ENCODE measurements at regions not wholly inside any gene's neighbourhood (a gene's known extent, or its start where the extent isn't known, plus 50 kb on each side); places are given as distances from the start of the nearest gene placed in this dataset.
A peak's percentile ranks its signal among the peaks of the same experiment; 100 is the strongest.
"Not testable (repeated sequence)": the region's sequence is repeated elsewhere in the genome, so short reads cannot be mapped to it uniquely, and the experiment has no call there.

DNA sequence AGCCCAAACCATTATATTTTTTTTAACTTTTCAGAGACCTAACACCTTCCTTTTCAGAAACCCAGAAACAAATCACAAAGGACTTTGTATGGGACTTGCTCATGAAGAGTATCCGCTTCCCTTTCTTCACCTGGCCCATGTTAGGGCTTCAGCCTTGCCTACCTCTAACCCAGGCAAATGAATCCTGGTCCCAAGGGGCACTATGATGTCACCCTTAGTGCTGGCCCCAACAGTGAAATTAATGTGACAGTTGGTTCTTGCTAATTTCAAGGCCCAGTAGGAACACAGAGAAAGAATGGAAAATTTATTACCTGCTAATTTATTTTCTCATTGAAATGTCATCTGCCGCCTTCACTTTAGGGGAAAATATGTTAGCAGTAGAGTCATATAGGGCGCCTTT is 179.8 kb upstream of the NRXN3 start:
- Histone ChIP-seq H3K27me3 (no peaks in the 10 kb centered on the region), H3K4me3 (no peak overlapping the region), H3K9me3 (no peaks in the 10 kb centered on the region), H3K27ac (no peak overlapping the region), H3K36me3 (no peaks in the 10 kb centered on the region), H3K4me1 (no peaks in the 10 kb centered on the region)
- ATAC-seq = no peak
- TF ChIP-seq CTCF (IDR thresholded peaks at IDR 0.05) = no peak
- no peak for DNase-seq
- intact Hi-C loops (cut with DNase I) = no loop called here

DNA sequence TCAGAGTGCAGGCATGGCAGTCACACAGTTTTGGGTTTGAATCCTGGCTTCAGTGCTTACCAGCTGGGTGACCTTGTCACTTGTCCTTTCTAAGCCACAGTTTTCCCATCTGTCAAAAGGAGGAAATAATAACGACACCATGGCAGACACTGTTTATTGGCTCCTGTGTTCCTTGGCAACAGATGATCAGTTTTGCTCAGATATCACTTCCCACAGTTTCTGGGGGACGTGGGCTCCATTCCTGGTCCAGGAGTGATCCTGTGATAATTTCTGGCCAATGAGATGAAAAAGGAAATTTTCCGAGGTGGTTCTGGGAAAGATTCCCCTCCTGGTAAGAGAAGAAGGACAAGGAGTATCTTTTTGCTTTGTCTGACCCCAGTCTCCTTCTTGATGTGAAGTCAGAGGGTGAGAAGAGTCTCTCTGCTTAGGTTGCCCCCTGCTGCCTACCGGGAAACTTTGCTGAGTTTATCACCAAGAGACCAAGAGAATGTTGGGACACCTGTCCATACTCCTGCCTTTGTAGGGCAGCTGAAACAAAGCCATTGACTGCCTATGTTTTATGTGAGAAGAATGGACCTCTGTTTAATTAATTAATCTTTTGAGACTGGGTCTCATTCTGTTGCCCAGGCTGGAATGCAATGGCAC is 178.9 kb upstream of the NRXN3 start:
- H3K9me3 ChIP-seq = no peaks in the 10 kb centered on the region
- no peak overlapping the region for H3K27ac ChIP-seq
- H3K27me3 ChIP-seq = no peaks in the 10 kb centered on the region
- H3K36me3 ChIP-seq = no peaks in the 10 kb centered on the region
- no peaks in the 10 kb centered on the region for H3K4me1 ChIP-seq
- TF ChIP-seq CTCF (IDR thresholded peaks at IDR 0.05) = no peak
- ATAC-seq = no peak
- intact Hi-C loops (cut with DNase I) = no loop called here
- H3K4me3 ChIP-seq = no peak overlapping the region
- DNase-seq = no peak

DNA sequence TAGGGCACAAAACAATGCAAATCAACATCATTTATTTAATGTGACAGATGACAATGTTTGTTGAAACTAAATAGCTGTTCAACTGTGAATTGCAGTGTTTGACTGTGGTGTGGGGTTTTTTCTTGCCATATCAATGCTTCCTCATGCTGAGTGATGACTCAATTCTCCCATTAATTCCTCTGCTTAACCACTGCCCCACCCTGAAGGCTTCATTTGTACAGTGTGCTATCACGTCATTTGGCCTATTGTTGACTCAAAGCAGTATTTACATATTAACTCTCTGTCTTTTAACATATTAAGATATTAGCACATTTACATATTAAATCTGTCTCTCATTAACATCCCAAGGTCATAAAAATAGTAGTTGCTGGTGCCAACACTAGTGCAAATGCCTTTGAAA is 164.8 kb upstream of the NRXN3 start:
- no peak for TF ChIP-seq CTCF (IDR thresholded peaks at IDR 0.05)
- no peak for DNase-seq
- no peaks in the 10 kb centered on the region for H3K4me1 ChIP-seq
- no peak overlapping the region for H3K4me3 ChIP-seq
- H3K36me3 ChIP-seq = no peaks in the 10 kb centered on the region
- H3K27me3 ChIP-seq = no peaks in the 10 kb centered on the region
- peak; percentile 84 for ATAC-seq
- H3K27ac ChIP-seq = no peak overlapping the region
- intact Hi-C loops (cut with DNase I) = no loop called here
- no peaks in the 10 kb centered on the region for H3K9me3 ChIP-seq

GRCh38 chr14:78007160-78007559 is 163.0 kb upstream of the NRXN3 start:
- ATAC-seq = peak; percentile 35
- intact Hi-C loops (cut with DNase I) = no loop called here
- Histone ChIP-seq H3K4me3 (no peak overlapping the region), H3K9me3 (no peaks in the 10 kb centered on the region), H3K27me3 (no peaks in the 10 kb centered on the region), H3K27ac (no peak overlapping the region), H3K36me3 (no peaks in the 10 kb centered on the region), H3K4me1 (no peaks in the 10 kb centered on the region)
- no peak for DNase-seq
- TF ChIP-seq CTCF (IDR thresholded peaks at IDR 0.05) = no peak

- ATAC-seq = no peak
- no peaks in the 10 kb centered on the region for H3K27me3 ChIP-seq
These were observed 159.5 kb upstream of the NRXN3 start for GRCh38 chr14:78010688-78011087.

GRCh38 chr14:78013911-78014310 is 156.3 kb upstream of the NRXN3 start:
- H3K9me3 ChIP-seq; H3K27ac ChIP-seq; intact Hi-C loops (cut with DNase I); H3K4me3 ChIP-seq; DNase-seq; ATAC-seq; H3K4me1 ChIP-seq; H3K27me3 ChIP-seq; H3K36me3 ChIP-seq: not testable (repeated sequence)

More at GRCh38 chr14:78010688-78011087, 159.5 kb upstream of the NRXN3 start:
- Histone ChIP-seq H3K27ac (no peak overlapping the region), H3K36me3 (no peaks in the 10 kb centered on the region), H3K4me3 (no peak overlapping the region), H3K4me1 (no peaks in the 10 kb centered on the region), H3K9me3 (no peaks in the 10 kb centered on the region)
- intact Hi-C loops (cut with DNase I) = no loop called here
- TF ChIP-seq CTCF (IDR thresholded peaks at IDR 0.05) = no peak
- DNase-seq = no peak

Measured in upper lobe of right lung (tissue), 1 donor.